Heart left ventricle (tissue), 13 donors: ENCODE measurements at regions not wholly inside any gene's neighbourhood (a gene's known extent, or its start where the extent isn't known, plus 50 kb on each side); places are given as distances from the start of the nearest gene placed in this dataset.

Experiments
- CTCF ChIP-seq, 12 donors: fragments of 200-600 bp; sonication (generic) in 4 of 12; IDR thresholded peaks; one replicate each; pipeline versions ENCODE4 v1.5.0 to v1.8.0; 2018 to 2022; ENCODE audit warnings: antibody characterized with exemption in 12 of 12, mild to moderate bottlenecking in 5 of 12
- POLR2A ChIP-seq, 2 donors: fragments of 450-650 bp; IDR thresholded peaks; one replicate each; pipeline ENCODE4 v1.6.1; 2017; ENCODE audit warnings: antibody characterized with exemption in 2 of 2, mild to moderate bottlenecking in 2 of 2, moderate library complexity in 2 of 2
- donor health status: ischemic (EF 13 %, LVEDD 7.1; RV severe dilation, severe dysfunction).
- donor health status: DM: no; HTN: yes; CAD: no.
- donor health status: DM: no; HTN: no; CAD: no.
- donor health status: ischemic (EF 25% LVEDD 6.9; RV normal size, moderate dysfunction).
- donor health status: ischemic (EF 25% LVEDD 5.7; RV mildly dilated, moderate dysfunction).
- donor health status: ischemic (EF 35%, LVEDD 5.7; RV mildly dilated, moderate dysfunction).
- donor health status: nonischemic (EF 11% LVEDD 7.7; RV severe dilation, severe dysfunction).
- donor health status: DM: yes; HTN: yes; CAD: no.
- donor health status: PGD.
- donor health status: ischemic (EF 29% LVEDD 5.4; RV normal size, mild dysfunction).
- donor health status: nonischemic (EF 23%, LVEDD 6.1; RV moderate dilation, normal function).

GRCh38 chr3:23073724-23074305 is 129.3 kb upstream of the UBE2E2 start:
- TF ChIP-seq POLR2A (IDR thresholded peaks at IDR 0.05) = no peak
- TF ChIP-seq CTCF (IDR thresholded peaks at IDR 0.05) = no peak
